RPMI8226 (cell line): ENCODE measurements at regions not wholly inside any gene's neighbourhood (a gene's known extent, or its start where the extent isn't known, plus 50 kb on each side); places are given as distances from the start of the nearest gene placed in this dataset.
A peak's percentile ranks its signal among the peaks of the same experiment; 100 is the strongest.
"Not testable (repeated sequence)": the region's sequence is repeated elsewhere in the genome, so short reads cannot be mapped to it uniquely, and the experiment has no call there.

Source experiments
- DNase-seq: peaks from one replicate; pipeline ENCODE4 v3.0.0-alpha.2; 2015

DNA sequence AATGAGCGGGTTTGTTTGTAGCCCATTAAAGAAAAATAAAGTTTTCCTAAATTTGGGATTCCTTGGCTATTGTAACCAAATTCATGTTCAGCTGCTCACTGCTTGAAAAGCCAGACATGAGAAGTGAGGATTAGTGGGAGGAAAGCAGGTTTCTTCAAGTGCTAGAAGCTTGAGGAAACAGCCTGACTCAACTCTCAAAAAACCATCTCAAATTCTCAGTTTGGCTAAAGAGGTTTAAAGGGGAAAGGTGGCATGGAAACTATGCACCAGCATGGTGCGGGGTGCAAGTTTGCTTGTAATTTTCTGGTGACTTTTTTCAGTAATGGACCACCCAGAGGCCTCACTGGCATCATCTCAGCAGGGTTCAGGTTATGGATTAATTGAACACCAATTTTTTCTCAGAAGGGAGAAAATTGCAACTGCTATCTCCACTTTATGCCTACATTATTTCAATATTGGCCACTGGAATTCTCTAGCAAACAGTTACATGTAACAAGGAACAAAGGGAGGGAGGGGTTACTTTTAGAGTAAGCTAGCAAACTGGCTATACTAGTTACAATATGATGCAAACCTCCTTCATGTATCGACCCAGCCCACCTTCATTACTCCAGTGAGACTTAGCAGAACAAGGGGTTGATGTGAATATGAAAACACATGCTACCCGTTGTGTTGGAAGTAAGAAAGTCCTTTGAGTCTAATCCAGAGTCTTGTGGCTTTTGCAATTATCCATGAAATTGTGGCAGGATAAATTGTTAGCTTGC, 85.0 kb upstream of the IFNGR1 start:
- no peak for DNase-seq

DNA sequence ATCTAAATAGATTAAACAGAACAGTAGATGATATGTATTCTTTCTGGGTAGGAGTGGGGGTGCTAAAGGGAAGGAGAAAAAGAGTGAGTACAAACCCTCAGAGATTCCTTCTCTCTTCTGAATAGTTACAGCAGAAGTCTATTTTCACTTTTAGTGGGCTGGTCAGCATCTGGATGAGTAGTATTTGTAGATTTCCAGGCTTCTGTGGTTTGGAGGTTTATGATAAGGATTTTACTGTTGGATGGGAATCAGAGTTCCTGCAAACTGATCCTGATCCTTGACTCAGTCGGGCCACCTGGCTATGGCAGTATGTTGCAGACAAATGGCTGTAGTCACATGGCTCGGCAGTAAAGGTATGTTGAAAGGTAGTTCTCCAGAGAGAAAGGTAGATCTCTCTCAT, 84.3 kb upstream of the IFNGR1 start:
- no peak for DNase-seq

DNA sequence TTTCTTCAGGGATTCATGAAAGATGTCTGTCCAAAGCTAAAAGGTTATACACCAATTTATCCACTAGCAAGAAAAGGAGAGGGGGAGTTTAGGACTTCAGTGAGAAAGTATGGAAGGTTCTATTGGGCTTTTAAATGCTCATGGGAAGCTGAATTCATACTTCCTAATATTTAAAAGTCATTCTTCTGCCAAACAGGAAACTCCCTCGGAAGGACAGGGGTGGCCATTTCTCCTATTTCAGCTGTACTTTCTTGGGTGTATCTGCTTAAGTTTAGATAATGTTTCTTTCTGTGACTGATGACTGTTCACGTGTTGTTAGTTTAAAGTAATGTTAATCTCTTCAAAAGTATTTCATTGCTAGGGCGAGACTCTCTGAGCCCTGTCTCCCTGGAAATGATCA, 80.5 kb upstream of the IFNGR1 start:
- DNase-seq: no peak

DNA sequence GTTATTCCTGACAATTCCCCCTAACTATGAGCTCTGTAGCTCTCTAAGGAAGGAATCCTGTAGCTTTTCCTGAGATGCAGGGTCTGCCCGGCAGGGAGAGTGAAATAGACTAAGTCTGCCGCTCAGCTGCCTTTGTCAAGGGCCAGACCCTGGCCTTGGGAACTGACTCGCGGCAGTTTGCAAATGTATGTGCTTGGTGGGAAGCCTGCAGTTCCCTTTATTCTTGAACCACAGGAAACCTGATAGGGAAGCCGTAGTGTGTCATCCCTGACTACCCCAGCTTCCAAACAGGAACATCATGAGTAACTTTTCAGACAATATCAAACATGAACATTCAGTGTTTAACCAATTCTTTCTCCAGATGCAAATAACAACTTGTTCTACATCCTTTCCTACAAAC, 78.7 kb upstream of the IFNGR1 start:
- no peak for DNase-seq

DNA sequence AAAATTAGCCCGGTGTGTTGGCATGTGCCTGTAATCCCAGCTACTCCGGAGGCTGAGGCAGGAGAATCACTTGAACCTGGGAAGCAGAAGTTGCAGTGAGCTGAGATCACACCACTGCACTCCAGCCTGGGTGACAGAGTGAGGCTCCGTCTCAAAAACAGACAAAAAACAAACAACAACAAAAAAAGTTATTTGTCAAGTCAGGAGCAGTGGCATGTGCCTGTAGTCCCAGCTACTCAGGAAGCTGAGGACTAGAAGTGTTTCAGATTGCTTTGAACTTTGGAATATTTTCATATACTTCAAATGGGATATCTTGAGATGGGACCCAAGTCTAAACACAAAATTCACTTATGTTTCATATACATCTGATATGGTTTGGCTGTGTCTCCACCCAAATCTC, 73.1 kb upstream of the IFNGR1 start:
- not testable (repeated sequence) for DNase-seq

DNA sequence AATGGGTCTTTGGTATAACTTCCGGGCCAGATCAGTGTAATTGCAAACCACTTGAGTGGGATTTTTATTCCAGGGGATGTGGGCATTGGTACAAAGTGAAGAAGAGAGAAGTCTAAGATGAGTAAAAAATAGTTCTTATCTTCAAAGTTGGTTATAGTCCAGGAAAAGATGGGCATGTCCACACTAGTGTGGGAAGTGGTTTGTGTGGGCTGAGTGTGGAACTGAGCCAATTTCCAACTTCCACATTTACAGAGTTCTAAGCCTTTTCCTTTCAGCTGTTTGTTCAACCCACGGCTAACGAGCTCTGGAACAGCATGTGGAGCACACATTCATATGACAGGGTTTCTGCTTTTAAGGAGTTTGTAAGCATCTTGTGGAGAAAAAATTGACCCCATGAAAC, 72.3 kb upstream of the IFNGR1 start:
- peak; percentile 22 for DNase-seq

DNA sequence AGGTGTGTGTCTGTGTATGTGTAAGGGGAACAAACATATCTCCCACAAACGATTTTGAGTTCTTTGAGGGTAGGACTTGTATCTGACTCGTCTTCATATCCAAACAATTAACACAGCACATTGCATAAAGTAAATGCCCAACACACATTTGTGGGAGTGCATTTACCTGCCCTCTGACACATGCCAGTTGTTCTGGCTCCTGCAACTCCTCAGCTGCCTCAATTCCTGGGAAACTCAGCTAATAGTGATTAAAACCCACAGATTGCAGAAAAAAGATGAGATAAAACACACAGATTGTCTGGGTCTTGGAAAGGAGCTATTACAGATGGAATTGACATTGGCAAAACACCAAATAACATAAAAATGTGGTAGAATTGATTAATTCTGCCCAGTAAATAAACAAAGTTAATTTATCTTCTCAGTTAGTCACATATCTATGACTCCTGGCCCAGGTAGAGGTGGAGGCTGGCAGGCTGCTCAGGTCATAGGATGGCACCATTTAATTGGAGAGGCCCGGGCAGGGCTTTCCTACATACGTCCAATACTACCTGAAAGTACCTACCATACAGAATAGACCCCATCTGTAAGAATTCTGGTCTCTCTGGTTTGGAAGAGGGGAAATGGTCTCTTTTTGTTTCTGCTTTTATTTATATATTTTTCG, 71.5 kb upstream of the IFNGR1 start:
- DNase-seq: no peak

DNA sequence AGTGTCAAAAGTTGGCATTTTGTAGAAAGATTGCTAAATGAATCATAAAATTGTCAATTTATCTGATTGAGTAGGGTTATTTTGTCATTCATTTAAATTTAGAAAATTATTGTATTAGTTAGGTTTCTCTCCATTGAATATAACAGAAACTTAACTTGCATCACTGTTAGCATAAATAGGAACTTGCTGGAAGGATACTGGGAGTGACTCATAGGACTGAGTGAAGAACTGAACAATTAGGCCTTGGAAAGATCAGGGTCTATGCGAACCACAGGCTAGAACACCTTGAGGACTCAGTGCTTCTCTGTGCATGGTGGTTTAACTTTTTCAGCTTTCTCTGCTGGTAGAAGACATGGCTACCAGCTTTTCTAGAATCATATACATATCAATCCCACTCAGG, 67.7 kb upstream of the IFNGR1 start:
- no peak for DNase-seq

DNA sequence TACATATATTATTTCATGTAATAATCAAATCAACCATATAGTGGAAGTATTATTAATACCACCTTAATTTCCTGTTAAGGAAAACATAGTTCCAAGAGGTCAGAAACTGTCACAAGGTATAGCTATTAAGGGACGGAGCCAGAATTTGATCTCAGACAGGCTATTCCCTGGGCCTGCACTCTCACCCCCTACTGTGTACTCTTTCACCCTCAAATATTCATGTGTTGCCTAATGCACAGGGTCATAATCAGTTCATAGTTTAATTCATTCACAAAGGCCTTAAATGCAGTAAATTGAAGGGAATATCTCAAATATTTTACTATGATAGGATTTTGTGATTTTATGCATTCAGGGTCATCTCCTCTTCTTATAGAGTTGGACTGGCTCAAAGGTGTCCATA, 67.2 kb upstream of the IFNGR1 start:
- no peak for DNase-seq

DNA sequence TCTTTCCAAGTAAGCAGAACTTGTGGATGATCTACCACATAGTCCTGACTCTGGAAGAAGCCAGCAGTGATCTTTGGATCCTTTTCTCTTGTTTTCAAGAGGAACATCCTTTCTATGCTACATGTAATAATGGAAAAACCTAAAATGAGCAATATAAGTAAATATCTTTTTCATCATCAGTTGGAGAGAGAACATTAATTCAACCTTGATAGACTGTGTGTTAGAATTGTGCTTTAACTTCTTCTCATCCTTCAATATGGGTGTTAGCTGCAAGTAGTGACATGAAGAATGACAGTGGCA, 65.6 kb upstream of the IFNGR1 start:
- no peak for DNase-seq

DNA sequence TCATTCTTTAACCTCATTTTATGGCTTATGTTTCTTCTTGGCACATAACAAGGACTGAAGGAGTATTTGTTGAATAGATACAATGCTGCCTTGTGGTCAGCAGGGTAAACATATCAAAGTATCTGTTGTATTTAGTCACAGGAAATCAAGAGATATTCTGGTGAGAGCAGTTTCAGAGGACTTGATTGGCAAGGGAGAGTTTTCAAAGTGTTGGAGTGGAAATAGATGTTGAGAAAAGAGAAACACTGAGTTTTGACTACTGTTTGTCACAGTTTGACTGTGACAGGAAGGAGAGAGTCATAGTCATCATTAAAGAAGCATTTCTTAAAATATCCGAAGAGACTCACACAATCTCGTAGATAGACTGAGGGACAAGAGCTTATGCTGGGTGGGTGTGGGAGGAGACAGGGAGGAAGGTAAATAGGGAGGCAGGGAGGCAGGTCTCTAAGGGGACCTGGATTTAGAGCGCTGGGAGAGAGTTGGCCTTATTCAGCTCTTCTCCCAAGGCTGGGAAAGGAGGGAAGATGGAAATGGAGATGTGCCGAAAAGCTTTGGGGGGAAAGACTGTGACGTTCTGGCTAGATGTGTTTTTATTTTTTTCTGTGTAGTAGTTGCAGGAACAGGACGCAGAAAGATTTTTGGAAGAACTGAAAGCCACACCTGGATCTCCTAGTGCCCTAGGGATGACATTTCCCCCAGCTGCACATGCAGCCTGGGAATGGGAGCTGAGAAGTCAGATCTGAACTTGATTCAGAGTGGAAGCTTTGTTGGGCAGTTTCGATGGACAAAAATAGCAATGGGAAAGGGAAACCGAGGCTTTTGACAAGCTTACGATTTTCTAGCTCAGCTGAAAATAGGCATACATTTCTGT, 65.0 kb upstream of the IFNGR1 start:
- DNase-seq: no peak

DNA sequence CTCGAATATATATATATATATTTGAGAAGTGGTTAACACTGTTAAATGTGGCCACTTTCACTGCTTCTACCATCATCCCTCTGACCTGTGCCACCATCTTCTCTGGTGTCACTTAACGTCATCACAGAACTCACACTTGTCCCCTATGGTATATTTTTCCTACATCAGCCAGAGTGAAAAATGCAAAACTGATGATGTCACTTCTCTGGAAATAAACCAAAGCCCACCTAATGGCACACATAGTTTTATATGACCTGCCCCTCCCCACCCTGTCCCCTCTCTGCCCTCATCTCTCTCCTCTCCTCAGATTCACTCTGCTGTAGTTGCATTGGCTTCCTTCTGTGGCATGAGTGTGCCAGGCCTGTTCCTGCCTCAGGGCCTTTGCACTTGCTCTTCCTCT, 63.9 kb upstream of the IFNGR1 start:
- DNase-seq: no peak

DNA sequence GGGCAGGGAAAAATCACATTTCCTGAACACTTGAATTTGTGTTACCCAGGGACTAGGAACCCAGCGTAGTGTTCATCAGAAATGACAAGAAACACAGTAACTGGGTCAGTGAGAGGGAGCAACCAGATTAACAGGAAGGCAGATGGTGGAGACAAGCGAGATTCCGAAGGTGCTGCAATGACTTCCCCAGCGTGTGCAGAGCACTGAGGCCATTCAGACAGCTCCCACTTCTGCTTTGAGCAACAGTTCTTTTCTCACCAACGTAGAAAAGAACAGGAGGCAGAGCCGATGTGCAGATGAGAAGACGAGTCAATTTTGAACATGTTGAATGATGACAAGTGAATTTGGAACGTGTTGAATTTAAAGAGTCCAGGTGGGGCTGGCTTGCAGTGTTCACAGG, 63.1 kb upstream of the IFNGR1 start:
- DNase-seq: no peak

DNA sequence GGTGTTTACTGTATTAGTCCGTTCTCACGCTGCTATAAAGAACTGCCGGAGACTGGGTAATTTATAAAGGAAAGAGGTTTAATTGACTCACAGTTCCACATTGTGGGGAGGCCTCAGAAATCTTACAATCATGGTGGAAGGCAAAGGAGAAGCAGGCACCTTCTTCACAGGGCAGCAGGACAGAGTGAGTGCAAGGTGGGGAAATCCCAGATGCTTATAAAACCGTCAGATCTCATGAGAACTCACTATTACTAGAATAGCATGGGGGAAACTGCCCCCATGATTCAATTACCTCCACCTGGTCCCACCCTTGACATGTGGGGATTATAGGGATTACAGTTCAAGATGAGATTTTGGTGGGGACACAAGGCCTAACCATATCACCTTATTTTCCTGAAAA, 60.1 kb upstream of the IFNGR1 start:
- not testable (repeated sequence) for DNase-seq

DNA sequence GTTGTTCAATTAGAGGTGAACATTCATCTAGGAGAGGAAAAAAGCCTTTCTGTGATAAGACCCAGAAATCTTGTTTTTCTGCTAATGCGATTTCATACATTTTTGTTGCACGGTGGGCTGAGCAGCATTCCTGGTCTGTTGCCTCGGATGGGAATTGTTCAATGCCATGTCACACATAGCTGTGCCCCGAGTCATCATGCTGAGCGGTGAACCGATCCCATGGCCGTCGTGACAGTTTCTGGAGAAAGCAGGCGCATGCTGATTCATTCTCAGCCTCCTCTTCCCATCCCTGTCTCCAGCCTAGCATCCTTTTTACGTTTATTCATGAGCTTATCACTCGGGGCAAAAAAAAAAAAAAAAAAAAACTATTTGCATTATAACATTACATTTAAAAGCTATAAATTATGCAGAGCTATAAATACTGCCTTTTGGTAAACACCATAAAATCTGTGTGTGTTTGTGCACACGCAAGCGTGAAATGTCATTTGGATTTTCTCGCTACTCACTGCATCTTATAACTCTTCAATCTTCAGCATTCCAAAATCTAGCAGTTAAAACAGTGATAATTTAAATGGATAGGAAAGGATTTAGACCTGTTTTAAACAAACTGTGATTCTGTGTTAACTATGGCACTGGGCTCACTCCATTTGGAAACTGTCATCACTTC, 58.9 kb upstream of the IFNGR1 start:
- DNase-seq: no peak

DNA sequence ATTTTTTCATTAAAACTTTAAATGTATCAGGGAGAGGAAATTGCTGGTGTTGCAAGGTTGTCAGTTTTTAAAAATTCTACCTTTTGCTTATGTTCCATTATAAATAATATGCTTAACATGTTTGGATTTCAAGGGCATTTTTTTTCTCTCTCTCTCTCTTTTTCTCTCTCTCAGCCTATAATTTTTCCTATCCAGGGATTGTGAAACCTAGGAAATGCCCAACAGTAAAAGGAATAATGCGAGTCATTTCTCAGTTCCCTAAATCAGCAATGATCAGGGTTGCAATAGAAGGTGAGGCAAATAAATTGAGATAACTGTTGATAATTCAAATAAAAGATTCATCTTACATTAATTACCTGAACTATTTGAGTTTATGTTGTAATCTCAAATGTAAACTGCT, 53.2 kb upstream of the IFNGR1 start:
- DNase-seq: no peak

DNA sequence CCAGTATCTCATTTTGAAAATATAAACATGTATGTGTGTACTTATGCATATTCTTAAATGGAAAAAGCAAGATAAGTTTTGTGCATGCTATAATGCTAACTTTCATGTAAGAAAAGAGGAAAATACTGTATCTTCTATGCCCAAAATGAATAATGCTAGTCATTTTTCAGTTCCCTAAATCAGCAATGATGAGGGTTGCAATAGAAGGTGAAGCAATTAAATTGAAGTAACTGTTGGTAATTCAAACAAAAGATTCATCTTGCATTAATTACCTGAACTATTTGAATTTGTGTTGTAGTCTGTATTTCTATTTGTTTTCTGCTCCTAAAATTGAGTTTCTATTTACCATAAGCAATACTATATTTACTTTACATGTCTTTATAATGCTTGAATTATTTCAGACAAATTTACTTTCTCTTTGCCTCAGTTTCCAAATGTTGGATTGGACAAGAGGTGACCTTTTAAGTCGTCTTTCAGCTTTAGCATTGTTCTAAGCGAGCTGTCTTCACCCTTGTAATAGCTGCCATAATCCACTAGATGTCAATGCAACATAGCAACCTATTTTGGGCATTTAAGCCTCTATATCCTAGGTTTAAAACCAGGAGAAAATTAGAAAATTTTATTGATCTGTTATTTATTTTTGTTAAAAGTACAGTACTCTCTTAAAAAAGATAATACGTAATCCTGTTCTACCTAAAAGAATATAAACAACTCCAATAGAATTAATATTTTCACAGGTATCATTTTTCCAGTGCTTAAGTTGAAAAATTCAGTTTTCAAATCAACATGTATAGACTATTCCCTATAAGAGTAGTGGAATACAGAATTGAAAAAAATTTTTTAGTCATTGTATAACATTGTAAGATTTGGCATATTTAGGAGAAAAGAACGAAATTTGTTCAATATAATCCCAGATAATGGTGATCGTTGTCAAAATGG, 52.3 kb upstream of the IFNGR1 start:
- DNase-seq: peak; percentile 16

DNA sequence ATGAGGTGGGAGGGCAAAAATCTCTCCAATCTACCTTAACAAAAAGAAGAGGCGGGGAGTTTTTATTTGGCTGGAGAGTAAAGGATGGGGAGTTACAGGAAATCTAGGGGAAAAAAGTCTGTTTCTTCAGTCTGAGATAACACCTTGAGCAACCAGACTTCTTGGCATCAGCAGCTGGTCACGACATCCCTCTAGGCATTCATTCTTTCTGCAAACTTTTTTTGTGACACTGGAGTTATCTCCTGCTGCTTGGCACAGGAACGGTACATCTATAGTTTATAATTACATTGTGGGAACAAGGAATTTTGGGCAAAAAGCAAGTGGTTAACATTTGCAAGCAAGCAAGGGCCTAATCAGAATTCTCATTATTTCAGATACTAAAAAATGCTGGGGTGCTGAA, 50.6 kb upstream of the IFNGR1 start:
- no peak for DNase-seq

DNA sequence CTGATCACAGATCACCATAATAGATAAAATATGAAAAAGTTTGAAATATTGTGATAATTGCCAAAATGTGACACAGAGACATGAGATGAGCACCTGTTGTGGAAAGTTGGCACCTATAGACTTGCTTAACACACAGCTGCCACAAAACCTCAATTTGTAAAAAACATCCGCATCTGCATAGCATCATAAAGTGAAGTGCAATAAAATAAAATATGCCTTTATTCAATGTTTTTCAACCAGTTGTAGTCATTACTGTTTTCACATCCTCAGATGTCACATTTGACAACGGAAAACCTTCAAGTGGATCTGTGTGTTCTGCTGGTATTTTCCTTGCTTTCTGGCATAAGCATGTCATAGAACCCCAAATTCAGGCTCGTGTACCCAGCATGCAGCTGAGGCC, 50.2 kb upstream of the IFNGR1 start:
- DNase-seq: no peak
